Neural crest cell (in vitro differentiated cells): ENCODE measurements at regions not wholly inside any gene's neighbourhood (a gene's known extent, or its start where the extent isn't known, plus 50 kb on each side); places are given as distances from the start of the nearest gene placed in this dataset.
A peak's percentile ranks its signal among the peaks of the same experiment; 100 is the strongest.

Experiments
- DNase-seq: peaks from one replicate; pipeline ENCODE4 v3.0.0; 2021; ENCODE audit warnings: low read depth, mixed read lengths, low spot score
- H3K27ac Mint-ChIP-seq: one replicate; pipeline ENCODE4 v1.8.0; 2021; ENCODE audit warnings: mild to moderate bottlenecking, mixed read lengths; ENCODE audit not compliant: unreplicated experiment
- H3K27me3 Mint-ChIP-seq: 2 replicates; pipeline ENCODE4 v1.8.0; 2021; ENCODE audit warnings: low read depth, mild to moderate bottlenecking, mixed read lengths
- H3K36me3 Mint-ChIP-seq: 2 replicates; pipeline ENCODE4 v1.8.0; 2021; ENCODE audit warnings: low read depth, mild to moderate bottlenecking, mixed read lengths
- H3K4me1 Mint-ChIP-seq: 2 replicates; pipeline ENCODE4 v1.8.0; 2021; ENCODE audit warnings: mixed read lengths
- H3K4me3 Mint-ChIP-seq: one replicate; pipeline ENCODE4 v1.8.0; 2021; ENCODE audit warnings: mild to moderate bottlenecking, mixed read lengths
- H3K9me3 Mint-ChIP-seq: 2 replicates; pipeline ENCODE4 v1.8.0; 2021; ENCODE audit warnings: mixed read lengths
- TF ChIP-seq, protein P1 (sequence below): fragments of 200-600 bp; sonication (generic); conservative IDR thresholded peaks from 2 replicates; pipeline ENCODE4 v1.5.0; 2021; ENCODE audit warnings: antibody characterized with exemption, mild to moderate bottlenecking

DNA sequence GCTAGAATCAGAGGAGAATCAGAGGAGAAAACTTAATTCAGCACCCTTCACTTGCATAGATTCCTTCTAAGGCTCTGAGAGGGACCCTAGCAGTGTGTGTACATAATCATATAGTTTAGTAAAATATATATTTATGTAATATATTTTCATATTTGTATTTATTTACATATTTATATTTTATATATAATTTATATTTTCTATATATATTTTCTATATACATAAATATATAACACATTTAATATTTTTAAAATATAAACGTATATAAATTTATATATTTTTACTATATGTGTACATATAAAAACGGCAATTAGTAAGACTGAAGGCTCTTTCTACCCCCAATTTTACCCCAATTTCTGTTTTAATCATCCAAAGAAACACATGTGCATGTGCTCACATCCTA, 80.3 kb downstream of the NXPE2 start:
- peaks cover 10% of the 10 kb centered on the region for H3K27me3 Mint-ChIP-seq
- H3K9me3 Mint-ChIP-seq, result no peaks in the 10 kb centered on the region
- DNase-seq, result no peak
- no peak overlapping the region for H3K27ac Mint-ChIP-seq
- no peaks in the 10 kb centered on the region for H3K4me1 Mint-ChIP-seq
- TF ChIP-seq, protein P1, sequence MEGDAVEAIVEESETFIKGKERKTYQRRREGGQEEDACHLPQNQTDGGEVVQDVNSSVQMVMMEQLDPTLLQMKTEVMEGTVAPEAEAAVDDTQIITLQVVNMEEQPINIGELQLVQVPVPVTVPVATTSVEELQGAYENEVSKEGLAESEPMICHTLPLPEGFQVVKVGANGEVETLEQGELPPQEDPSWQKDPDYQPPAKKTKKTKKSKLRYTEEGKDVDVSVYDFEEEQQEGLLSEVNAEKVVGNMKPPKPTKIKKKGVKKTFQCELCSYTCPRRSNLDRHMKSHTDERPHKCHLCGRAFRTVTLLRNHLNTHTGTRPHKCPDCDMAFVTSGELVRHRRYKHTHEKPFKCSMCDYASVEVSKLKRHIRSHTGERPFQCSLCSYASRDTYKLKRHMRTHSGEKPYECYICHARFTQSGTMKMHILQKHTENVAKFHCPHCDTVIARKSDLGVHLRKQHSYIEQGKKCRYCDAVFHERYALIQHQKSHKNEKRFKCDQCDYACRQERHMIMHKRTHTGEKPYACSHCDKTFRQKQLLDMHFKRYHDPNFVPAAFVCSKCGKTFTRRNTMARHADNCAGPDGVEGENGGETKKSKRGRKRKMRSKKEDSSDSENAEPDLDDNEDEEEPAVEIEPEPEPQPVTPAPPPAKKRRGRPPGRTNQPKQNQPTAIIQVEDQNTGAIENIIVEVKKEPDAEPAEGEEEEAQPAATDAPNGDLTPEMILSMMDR, result no peak
- H3K4me3 Mint-ChIP-seq, result no peak overlapping the region
- H3K36me3 Mint-ChIP-seq, result no peaks in the 10 kb centered on the region

DNA sequence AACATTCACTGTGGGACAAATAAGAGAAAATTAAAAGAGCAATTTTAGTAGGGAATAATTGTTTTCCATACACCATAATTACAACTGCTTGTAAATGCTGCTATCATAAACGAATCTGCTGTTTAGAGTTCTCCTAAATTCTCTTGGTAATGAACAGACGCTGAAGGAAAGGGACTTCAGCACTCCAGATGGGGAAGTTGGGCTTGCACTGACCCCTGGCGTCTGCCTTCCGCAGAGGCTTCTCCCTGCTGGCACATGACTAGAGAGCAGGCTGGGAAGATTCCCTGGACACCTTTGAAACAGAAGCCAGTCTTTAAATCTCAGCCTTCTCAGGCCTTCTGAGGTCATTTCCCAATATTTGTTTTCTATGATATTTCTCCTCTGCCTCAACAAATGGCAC, 84.1 kb downstream of the NXPE2 start:
- peaks cover 22% of the 10 kb centered on the region for H3K27me3 Mint-ChIP-seq
- TF ChIP-seq, protein P1, result peak; percentile 86
- DNase-seq, result peak; percentile 52
- H3K4me1 Mint-ChIP-seq, result no peaks in the 10 kb centered on the region
- H3K4me3 Mint-ChIP-seq, result no peak overlapping the region
- H3K36me3 Mint-ChIP-seq, result no peaks in the 10 kb centered on the region
- no peak overlapping the region for H3K27ac Mint-ChIP-seq
- H3K9me3 Mint-ChIP-seq, result no peaks in the 10 kb centered on the region

DNA sequence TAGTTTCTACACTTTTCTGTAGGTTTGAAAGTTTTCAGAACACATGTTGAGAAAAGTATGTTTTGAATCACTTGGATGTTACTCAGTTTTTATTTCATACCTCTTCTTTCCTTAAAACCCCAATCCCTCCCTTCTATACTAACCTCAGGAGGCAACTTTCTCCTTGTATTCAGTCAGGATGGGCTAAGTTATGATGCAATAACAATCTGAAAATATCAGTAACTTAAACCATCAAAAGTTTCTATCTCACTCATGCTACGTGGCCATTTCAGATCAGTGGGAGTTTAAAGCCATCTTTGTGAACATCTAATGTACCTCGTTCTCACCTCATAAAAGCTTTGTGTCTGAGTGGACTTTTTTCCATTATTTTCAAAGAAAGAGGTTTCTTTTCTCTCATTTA, 86.2 kb downstream of the NXPE2 start:
- Mint-ChIP-seq H3K4me1 (no peaks in the 10 kb centered on the region), H3K27ac (no peak overlapping the region), H3K27me3 (peaks cover 25% of the 10 kb centered on the region), H3K4me3 (no peak overlapping the region), H3K9me3 (no peaks in the 10 kb centered on the region), H3K36me3 (no peaks in the 10 kb centered on the region)
- DNase-seq, result no peak
- TF ChIP-seq, protein P1, result no peak

DNA sequence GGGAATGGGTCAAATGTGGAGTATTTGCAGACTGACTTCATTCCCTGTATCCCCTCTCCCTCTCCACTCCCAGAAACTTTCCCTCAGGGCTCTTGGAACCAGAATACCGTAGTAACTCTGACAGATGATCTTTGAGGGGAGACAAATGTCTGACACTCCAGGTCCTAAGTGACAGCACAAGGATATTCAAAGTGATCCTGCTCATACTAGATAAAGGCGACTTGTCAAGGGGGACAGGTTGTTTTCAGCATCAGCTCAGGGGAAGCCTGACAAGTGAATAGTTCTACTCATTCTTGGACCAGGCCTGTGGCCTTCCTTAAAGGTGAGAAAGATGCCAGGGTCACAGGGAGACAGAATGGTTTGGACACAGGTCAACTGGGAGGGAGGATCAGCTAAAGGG, 92.8 kb downstream of the NXPE2 start:
- no peak overlapping the region for H3K27ac Mint-ChIP-seq
- DNase-seq, result no peak
- H3K4me3 Mint-ChIP-seq, result no peak overlapping the region
- H3K27me3 Mint-ChIP-seq, result peaks cover 25% of the 10 kb centered on the region
- H3K4me1 Mint-ChIP-seq, result peaks cover 4% of the 10 kb centered on the region
- TF ChIP-seq, protein P1, result no peak
- no peaks in the 10 kb centered on the region for H3K36me3 Mint-ChIP-seq
- no peaks in the 10 kb centered on the region for H3K9me3 Mint-ChIP-seq

DNA sequence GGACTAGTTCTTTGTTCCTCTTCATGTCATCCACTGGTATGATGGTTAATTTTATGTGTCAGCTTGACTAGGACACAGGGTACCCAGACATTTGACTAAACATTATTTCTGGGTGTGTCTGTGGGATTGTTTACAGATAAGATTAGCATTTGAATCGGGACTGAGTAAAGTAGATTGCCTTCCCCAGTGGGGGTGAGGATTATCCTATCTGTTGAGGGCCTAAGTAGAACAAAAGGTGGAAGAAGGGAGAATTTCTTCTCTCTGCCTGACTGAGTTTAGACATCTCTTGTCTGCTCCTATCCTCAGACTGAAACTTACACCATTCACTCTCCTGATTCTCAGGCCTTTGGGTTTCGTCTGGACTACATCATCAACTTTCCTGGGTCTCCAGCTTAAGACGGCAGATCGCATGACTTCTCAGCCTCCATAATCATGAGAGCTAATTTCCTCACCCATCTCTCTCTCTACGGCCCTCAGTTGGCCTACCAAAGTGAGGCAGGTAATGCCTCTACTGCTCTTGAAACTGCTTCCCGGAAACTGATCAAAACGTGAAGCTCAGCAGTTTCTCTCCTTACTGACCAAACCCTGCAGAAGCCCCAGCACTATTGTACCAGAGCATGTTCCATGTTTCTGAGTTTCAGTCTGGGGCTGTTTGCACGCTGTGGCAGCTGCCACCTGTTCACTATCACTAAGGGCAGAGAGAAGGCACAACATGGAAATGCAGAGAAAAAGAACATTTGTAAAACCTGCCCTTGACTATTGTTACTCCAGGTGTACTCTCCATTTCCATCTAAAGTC, 95.4 kb downstream of the NXPE2 start:
- TF ChIP-seq, protein P1, result no peak
- no peak for DNase-seq
- H3K27me3 Mint-ChIP-seq, result peaks cover 21% of the 10 kb centered on the region
- H3K27ac Mint-ChIP-seq, result no peak overlapping the region
- H3K9me3 Mint-ChIP-seq, result no peaks in the 10 kb centered on the region
- no peak overlapping the region for H3K4me3 Mint-ChIP-seq
- H3K36me3 Mint-ChIP-seq, result no peaks in the 10 kb centered on the region
- peaks cover 9% of the 10 kb centered on the region for H3K4me1 Mint-ChIP-seq
